Dendritic cell treated with granulocyte-macrophage colony-stimulating factor and Interleukin-4, amounts not matched to agents 40 ng/mL and 50 ng/mL, for 4 days (primary cell): ENCODE measurements at regions not wholly inside any gene's neighbourhood (a gene's known extent, or its start where the extent isn't known, plus 50 kb on each side); places are given as distances from the start of the nearest gene placed in this dataset.

ENCODE experiments used
- H3K27ac Mint-ChIP-seq: one replicate; pipeline ENCODE4 v1.8.0; 2022; ENCODE audit warnings: mild to moderate bottlenecking, mixed read lengths
- H3K27me3 Mint-ChIP-seq: one replicate; pipeline ENCODE4 v1.8.0; 2022; ENCODE audit warnings: mild to moderate bottlenecking, mixed read lengths
- H3K36me3 Mint-ChIP-seq: one replicate; pipeline ENCODE4 v1.8.0; 2022; ENCODE audit warnings: low read depth, mixed read lengths
- H3K4me1 Mint-ChIP-seq: one replicate; pipeline ENCODE4 v1.8.0; 2022; ENCODE audit warnings: low read depth, mixed read lengths
- H3K4me3 Mint-ChIP-seq: one replicate; pipeline ENCODE4 v1.8.0; 2022; ENCODE audit warnings: mild to moderate bottlenecking, moderate library complexity, mixed read lengths
- H3K9me3 Mint-ChIP-seq: one replicate; pipeline ENCODE4 v1.8.0; 2022; ENCODE audit warnings: mixed read lengths
- intact Hi-C: fragments of 100-400 bp; cut with micrococcal nuclease; formaldehyde crosslinking; loops from one replicate; pipeline ENCODE4 v1.15.0; 2022

DNA sequence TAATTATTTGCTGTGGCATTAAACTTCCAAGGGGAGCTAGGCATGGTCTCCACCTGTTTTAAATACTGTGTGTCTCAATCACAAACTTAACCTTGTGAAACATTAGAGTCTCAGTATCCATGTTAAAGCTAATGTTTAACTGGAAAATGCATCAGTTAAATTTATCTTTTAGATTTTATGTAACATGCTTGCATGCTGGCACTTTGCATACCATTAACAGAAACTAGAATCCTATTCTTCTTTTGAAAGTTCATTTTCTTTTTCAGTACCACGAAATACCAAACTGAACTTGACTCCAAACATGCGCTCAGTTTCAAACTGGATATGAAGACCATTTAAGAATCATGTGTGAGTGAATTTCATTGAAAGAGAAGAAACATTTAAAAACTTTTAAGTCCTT is 328.9 kb upstream of the SLC10A2 start:
- no peak overlapping the region for H3K27ac Mint-ChIP-seq
- H3K9me3 Mint-ChIP-seq = peaks cover 15% of the 10 kb centered on the region
- H3K4me3 Mint-ChIP-seq = no peak overlapping the region
- no peaks in the 10 kb centered on the region for H3K4me1 Mint-ChIP-seq
- no peaks in the 10 kb centered on the region for H3K36me3 Mint-ChIP-seq
- intact Hi-C loops = no loop called here
- no peaks in the 10 kb centered on the region for H3K27me3 Mint-ChIP-seq

DNA sequence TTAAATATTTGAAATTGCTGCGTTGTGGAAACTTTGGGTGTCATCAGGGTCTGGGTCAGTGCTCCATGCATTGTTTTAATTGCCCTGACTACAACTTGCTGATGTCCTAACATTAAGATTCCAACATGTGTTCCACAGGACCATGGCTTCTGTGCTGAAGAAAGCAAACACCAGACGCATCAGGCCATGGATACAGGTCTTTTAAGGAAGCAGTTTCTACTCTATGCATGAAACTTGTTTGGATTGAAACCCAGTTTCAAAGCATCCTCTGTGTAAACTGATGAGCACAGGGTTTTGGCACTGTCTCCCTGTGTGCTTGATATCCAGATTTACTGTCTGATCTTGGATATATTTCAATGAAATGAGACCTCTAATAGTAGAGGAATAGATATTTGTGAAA is 328.4 kb upstream of the SLC10A2 start:
- no peaks in the 10 kb centered on the region for H3K4me1 Mint-ChIP-seq
- peaks cover 14% of the 10 kb centered on the region for H3K9me3 Mint-ChIP-seq
- H3K36me3 Mint-ChIP-seq = no peaks in the 10 kb centered on the region
- intact Hi-C loops = no loop called here
- H3K4me3 Mint-ChIP-seq = no peak overlapping the region
- H3K27ac Mint-ChIP-seq = no peak overlapping the region
- no peaks in the 10 kb centered on the region for H3K27me3 Mint-ChIP-seq

DNA sequence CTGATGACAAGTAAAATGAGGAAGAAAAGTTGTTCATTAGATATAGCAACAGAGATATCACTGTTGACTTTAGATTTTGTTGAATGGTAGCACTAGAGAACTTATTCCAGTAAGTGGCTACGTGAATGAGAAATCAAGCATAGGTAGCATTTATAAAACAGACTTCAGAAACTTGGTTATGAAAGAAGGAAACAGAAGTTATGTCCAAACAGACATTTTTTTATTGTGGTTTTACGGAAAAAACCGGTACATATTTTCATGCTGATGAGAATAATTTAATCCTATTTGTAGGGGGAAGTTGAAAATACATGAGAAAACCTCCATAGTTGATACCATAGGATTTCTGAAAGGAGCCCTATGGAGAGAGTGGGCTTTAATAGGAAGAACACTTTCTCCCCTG is 325.7 kb upstream of the SLC10A2 start:
- Mint-ChIP-seq H3K9me3 (no peaks in the 10 kb centered on the region), H3K27me3 (no peaks in the 10 kb centered on the region)
- intact Hi-C loops = no loop called here

DNA sequence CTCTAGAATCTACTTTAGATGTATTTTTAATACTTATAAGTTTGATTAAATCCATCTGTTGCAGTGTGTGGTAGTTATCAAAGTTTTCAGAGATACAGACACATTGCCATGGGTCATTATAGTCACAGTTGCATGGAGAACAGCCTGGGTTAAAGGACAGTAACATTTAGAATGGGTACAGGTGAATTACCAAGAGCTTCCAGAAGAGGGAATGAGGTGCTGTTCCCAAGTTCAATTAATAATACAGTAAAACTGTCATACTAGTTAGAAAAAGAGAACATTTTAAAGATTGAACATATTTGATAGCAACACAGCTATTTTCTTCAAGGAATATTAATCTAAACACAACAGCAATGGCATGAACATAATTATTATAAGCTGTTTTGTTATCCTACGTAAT is 322.6 kb upstream of the SLC10A2 start:
- intact Hi-C loops = no loop called here
- no peak overlapping the region for H3K4me3 Mint-ChIP-seq
- peaks cover 14% of the 10 kb centered on the region for H3K9me3 Mint-ChIP-seq
- no peaks in the 10 kb centered on the region for H3K27me3 Mint-ChIP-seq
- H3K27ac Mint-ChIP-seq = no peak overlapping the region
- no peaks in the 10 kb centered on the region for H3K4me1 Mint-ChIP-seq
- H3K36me3 Mint-ChIP-seq = no peaks in the 10 kb centered on the region

More for the DNA sequence above, 325.7 kb upstream of the SLC10A2 start:
- Mint-ChIP-seq H3K4me1 (no peaks in the 10 kb centered on the region), H3K27ac (no peak overlapping the region), H3K4me3 (no peak overlapping the region), H3K36me3 (no peaks in the 10 kb centered on the region)

DNA sequence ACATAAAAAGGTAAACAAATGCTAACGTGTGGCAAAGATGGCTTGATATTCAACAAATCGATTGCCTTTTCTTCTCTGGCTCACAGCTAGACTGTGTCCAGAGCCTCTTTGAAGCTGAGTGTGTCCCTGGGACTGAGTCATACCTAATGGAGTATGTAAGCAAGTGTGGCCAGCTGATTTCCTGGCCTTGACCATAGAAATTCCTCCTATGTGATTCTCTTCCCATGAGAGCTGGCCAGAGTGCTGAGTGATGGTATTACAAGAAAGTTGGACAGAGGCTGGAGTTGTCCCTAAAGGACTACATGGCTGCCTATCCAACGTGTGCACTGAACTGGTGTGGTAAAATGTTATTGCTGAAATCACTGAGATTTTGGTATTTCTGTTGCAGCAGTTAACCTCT is 320.1 kb upstream of the SLC10A2 start:
- Mint-ChIP-seq H3K27me3 (no peaks in the 10 kb centered on the region), H3K4me3 (no peak overlapping the region), H3K36me3 (no peaks in the 10 kb centered on the region), H3K9me3 (peaks cover 30% of the 10 kb centered on the region), H3K4me1 (no peaks in the 10 kb centered on the region), H3K27ac (no peak overlapping the region)
- intact Hi-C loops = no loop called here

DNA sequence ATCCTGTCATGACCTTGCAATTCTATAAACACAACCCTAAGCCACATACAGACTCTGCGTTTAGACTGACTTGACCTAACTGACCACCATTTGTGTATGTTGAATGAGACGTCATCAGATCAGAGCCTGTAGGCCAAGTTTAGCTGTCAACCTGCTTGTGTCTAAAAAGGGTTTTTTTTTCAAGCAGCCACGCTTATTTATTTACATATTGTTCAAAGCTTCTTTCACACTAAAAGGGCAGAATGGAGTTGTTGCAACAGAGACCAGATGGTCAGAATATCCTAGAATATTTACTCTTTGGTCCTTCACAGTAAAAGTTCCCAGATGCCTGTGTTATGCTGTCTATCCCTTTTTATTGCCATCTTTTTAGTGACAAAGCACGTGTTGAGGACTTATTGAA is 307.7 kb upstream of the SLC10A2 start:
- Mint-ChIP-seq H3K36me3 (no peaks in the 10 kb centered on the region), H3K27ac (no peak overlapping the region), H3K4me1 (no peaks in the 10 kb centered on the region), H3K9me3 (peaks cover 23% of the 10 kb centered on the region), H3K4me3 (no peak overlapping the region), H3K27me3 (no peaks in the 10 kb centered on the region)
- intact Hi-C loops = no loop called here

DNA sequence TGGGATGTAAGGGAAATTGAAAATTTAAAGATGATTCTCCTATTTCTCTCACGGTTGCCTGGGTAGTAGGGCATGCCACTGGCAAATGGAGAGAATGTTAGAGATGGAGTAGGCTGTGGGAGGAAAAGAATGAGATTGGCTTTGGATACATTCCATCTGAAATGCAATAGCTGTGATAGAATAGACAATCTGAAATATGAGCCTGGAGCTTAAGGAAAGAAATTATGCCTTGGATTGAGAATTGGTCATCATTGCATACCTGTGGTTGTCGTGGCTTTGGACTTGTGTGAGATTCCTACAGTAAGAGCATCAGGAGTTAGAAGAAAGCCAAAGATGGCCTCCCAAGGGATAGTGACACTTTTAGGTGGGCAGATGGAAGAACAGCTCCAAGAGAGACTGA is 305.1 kb upstream of the SLC10A2 start:
- Mint-ChIP-seq H3K27ac (no peak overlapping the region), H3K27me3 (no peaks in the 10 kb centered on the region), H3K9me3 (peaks cover 8% of the 10 kb centered on the region), H3K4me3 (no peak overlapping the region), H3K36me3 (no peaks in the 10 kb centered on the region), H3K4me1 (no peaks in the 10 kb centered on the region)
- intact Hi-C loops = no loop called here

DNA sequence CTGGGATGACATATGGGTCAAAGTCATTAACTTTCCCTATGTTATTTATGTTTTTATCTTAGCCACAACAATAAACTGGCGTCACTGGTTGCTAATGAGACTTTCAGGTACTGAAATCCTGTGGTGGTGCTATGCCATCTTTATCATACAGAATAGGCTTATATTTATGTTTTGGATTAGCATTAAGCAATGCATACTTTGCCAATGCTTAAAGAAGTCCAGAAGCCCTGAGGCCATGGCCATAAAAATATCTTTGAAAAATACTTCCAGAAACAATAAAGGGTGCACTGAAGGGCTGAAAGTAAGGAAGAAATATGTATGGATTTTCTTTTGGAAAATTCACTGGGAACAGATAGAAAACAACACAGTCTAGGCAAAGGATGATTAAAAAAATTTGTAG is 304.6 kb upstream of the SLC10A2 start:
- Mint-ChIP-seq H3K27me3 (no peaks in the 10 kb centered on the region), H3K27ac (no peak overlapping the region), H3K9me3 (peaks cover 8% of the 10 kb centered on the region), H3K4me3 (no peak overlapping the region), H3K4me1 (no peaks in the 10 kb centered on the region), H3K36me3 (no peaks in the 10 kb centered on the region)
- intact Hi-C loops = no loop called here

DNA sequence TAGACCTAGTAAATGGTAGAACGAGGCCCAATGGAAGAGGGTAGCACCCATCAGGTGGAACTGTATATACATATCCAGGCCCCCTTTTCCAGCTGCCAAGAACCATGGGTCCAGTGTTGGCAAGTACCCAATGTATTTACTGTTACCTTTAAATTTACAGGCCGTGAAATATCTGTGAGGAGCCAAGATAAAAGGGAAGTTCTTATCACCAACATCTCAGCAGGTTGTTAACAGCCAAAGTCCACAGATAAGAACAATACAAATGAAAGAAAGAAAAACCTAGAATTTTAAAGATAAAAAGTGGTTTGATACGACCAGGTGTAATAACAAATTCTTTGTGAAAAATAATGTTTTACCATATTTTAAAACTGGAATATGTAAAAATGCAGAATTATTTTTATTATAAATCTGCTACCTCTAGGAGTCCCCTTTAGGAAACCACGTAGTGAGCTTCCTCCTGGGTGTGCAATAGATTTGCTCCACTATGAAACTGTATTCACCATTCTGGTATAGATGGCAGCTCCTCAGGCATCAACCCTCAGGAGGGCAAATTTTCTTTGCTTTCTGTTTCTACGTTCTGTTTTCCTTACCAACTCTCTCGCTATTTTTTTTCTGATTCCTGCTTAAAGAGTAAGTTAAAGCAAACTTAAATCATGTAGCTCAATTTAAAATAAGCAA is 292.2 kb upstream of the SLC10A2 start:
- H3K4me1 Mint-ChIP-seq = no peaks in the 10 kb centered on the region
- H3K27ac Mint-ChIP-seq = no peak overlapping the region
- H3K9me3 Mint-ChIP-seq = peaks cover 26% of the 10 kb centered on the region
- H3K36me3 Mint-ChIP-seq = no peaks in the 10 kb centered on the region
- H3K4me3 Mint-ChIP-seq = no peak overlapping the region
- H3K27me3 Mint-ChIP-seq = no peaks in the 10 kb centered on the region
- intact Hi-C loops = no loop called here

DNA sequence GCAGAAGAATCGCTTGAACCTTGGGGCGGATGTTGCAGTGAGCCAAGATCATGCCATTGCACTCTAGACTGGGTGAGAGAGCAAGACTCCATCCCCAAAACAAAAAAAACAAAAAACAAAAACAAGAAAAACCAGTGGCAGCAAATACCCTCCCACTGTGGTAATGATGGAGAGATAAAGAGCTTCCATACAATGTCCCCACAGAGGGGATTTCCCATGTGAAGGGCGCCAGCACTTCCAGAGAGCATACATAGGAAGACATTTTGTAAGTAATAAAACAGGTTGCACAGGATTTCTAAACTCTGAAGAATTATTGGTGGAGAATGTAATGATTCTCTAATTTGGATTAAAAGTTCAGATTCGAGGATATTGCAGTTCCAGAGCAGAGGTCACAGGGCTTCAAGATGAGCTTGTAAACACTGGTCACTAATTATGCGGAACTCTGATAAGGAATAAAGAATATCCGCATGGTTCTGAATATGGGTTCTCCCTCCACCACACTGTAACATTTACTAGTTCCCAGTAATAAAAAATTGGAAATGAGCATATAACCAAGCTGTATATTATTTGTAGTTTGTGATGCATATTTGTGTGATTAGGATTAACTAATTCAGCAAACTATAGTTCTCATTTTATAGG is 290.1 kb upstream of the SLC10A2 start:
- no peaks in the 10 kb centered on the region for H3K36me3 Mint-ChIP-seq
- intact Hi-C loops = no loop called here
- H3K27ac Mint-ChIP-seq = no peak overlapping the region

DNA sequence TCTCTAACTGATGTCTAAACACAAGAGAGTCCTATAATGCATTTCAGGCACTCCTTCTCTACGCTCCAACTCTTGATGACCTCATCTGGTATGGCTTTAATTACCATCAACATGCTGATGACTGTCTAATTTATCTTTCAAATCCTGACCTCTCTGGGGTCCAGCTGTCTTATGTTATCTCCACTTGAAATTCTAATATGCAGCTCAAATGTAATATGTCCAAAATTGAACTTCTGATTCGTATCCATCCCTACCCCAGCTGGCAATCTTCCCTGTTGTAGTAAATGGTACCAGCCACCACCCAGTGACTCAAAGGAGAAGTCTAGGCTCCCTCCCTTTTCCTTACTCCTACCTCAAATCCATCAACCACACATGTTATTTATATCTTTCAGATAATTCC is 288.0 kb upstream of the SLC10A2 start:
- H3K27ac Mint-ChIP-seq = no peak overlapping the region
- H3K4me3 Mint-ChIP-seq = no peak overlapping the region
- H3K4me1 Mint-ChIP-seq = no peaks in the 10 kb centered on the region
- no peaks in the 10 kb centered on the region for H3K27me3 Mint-ChIP-seq
- H3K9me3 Mint-ChIP-seq = peaks cover 26% of the 10 kb centered on the region
- no peaks in the 10 kb centered on the region for H3K36me3 Mint-ChIP-seq
- intact Hi-C loops = no loop called here

More for the DNA sequence above, 290.1 kb upstream of the SLC10A2 start:
- Mint-ChIP-seq H3K9me3 (peaks cover 26% of the 10 kb centered on the region), H3K4me1 (no peaks in the 10 kb centered on the region), H3K27me3 (no peaks in the 10 kb centered on the region), H3K4me3 (no peak overlapping the region)

DNA sequence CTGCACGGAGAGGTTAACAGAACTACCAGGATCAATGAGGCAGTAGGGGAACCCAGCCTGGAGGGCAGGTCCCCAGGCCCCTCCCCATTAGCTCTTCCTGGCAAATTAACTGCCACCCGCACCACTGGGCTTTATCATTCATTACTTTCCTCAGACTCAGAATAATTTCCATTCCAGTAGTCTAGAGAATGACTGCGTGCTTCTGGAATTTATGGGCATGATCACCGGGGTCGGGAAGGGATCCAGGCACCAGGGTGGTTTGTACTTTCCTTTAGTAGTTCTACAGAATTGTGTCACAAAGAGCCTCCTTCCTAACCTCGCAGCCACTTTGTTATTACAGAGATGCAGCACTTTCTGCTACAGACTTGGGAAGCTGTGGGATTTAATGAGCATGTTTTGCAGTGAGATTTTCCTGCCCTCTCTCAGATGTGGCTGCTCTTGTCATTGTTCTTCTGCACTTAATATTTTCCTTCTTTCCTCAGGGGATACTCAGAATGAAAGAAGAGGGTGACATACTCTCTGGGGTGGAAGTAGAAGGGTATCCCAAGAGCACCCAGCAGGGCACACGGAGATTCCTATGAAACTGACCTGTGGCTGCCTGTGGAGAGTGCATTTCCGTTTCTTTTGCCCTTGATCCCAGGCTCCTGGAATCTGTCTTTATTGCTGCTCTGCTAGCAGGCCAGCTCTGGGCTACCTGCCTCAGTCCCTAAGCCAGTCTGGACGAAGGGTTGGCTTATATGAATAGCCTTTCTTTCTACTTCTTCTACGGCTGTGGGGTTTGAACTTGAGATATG is 285.0 kb upstream of the SLC10A2 start:
- no peak overlapping the region for H3K27ac Mint-ChIP-seq
- H3K36me3 Mint-ChIP-seq = no peaks in the 10 kb centered on the region
- H3K27me3 Mint-ChIP-seq = no peaks in the 10 kb centered on the region
- intact Hi-C loops = no loop called here
- no peaks in the 10 kb centered on the region for H3K4me1 Mint-ChIP-seq
- no peak overlapping the region for H3K4me3 Mint-ChIP-seq
- peaks cover 32% of the 10 kb centered on the region for H3K9me3 Mint-ChIP-seq

DNA sequence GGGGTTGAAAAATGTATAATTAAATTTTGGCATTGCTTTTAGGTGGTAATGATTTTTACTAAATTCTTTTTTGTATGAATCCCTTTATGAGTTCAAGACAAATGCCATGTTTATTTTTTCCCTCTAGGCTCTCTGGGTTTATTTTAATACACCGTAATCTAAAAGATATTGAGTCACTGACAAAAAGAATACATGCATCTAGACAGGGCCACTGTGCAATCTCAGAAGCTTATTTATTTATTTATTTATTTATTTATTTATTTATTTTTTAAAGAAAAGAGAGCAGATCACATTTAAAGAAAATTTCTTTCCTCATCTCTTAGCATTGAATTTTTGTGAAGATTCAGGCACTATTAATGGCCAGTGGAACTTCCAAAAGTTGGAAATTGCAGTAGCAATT is 283.9 kb upstream of the SLC10A2 start:
- Mint-ChIP-seq H3K4me3 (no peak overlapping the region), H3K27me3 (no peaks in the 10 kb centered on the region), H3K9me3 (peaks cover 32% of the 10 kb centered on the region), H3K36me3 (no peaks in the 10 kb centered on the region), H3K4me1 (no peaks in the 10 kb centered on the region), H3K27ac (no peak overlapping the region)
- intact Hi-C loops = no loop called here

DNA sequence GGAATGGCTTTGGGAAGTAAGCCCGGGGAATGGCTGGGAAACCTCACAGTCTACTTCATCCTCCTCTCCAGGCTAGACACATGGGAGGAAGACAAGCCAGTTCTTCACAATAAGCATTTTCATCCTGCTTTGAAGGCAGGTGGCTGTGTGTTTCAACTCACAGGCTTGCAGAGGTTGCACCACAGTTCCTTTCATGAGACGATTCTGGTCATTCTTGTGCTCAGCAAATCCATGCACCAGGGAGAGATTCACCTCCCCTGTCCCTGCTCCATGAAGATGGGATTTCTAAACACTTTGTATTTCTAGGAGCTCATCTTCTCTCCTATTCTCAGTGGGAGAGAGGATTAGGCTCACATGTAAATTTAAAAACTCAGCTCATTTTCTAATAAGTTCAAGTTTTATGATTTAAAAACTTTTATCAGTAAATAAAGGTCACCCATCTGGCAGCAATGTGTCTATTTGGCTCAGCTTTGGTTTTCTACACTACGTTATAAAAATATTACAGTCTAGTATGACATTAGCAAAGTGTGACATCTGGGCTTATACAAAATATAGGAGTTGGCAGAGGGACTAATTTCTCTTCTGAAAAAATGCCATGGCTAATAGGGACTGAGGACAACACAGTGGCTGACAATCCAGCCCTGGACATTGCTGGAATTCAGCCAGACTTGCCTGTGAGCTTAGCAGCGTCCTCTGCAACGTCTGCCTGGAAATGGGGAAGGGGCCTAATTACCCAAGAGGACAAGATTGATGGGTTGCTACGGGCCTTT is 283.2 kb upstream of the SLC10A2 start:
- Mint-ChIP-seq H3K27ac (no peak overlapping the region), H3K27me3 (no peaks in the 10 kb centered on the region), H3K4me3 (no peak overlapping the region), H3K4me1 (no peaks in the 10 kb centered on the region), H3K9me3 (peaks cover 33% of the 10 kb centered on the region), H3K36me3 (no peaks in the 10 kb centered on the region)
- intact Hi-C loops = no loop called here
